Frontal cortex (tissue), 3 donors: ENCODE measurements at regions not wholly inside any gene's neighbourhood (a gene's known extent, or its start where the extent isn't known, plus 50 kb on each side); places are given as distances from the start of the nearest gene placed in this dataset.

ENCODE experiments used
- DNase-seq, 2 donors: peaks; one replicate each; pipeline ENCODE4 v3.0.0; 2012; ENCODE audit warnings: low spot score in 2 of 2
- FAIRE-seq: peaks from 2 replicates; lab custom pipeline; 2012; peaks lifted over from hg19 to GRCh38; lab: Jason Lieb, UNC
- donor health status: control.
- donor health status: control.
- donor health status: control.

- FAIRE-seq (no peak), DNase-seq (no peak)
Observed at GRCh38 chr9:103714992-103715391, 379.1 kb upstream of the SMC2 start.

GRCh38 chr9:103721056-103721455 is 373.1 kb upstream of the SMC2 start:
- DNase-seq (no peak), FAIRE-seq (no peak)

- FAIRE-seq, result no peak
- DNase-seq, result no peak
Observed at GRCh38 chr9:103730866-103731265, 363.2 kb upstream of the SMC2 start.

- DNase-seq (no peak), FAIRE-seq (no peak)
Observed at GRCh38 chr9:103731541-103731940, 362.6 kb upstream of the SMC2 start.

GRCh38 chr9:103734471-103734870 is 359.6 kb upstream of the SMC2 start:
- DNase-seq (no peak), FAIRE-seq (no peak)

- DNase-seq, result no peak
- FAIRE-seq, result no peak
Observed at GRCh38 chr9:103755441-103755840, 338.7 kb upstream of the SMC2 start.

- no peak for FAIRE-seq
- no peak for DNase-seq
Observed at GRCh38 chr9:103755986-103756385, 338.1 kb upstream of the SMC2 start.

- no peak for DNase-seq
- no peak for FAIRE-seq
Observed at GRCh38 chr9:103757062-103757461, 337.0 kb upstream of the SMC2 start.

GRCh38 chr9:103761466-103761865 is 332.6 kb upstream of the SMC2 start:
- FAIRE-seq (no peak), DNase-seq (no peak)

- no peak for FAIRE-seq
- no peak for DNase-seq
Observed at GRCh38 chr9:103789686-103790085, 304.4 kb upstream of the SMC2 start.

- no peak for FAIRE-seq
- DNase-seq, result no peak
Observed at GRCh38 chr9:103798620-103799019, 295.5 kb upstream of the SMC2 start.

- no peak for FAIRE-seq
- no peak for DNase-seq
Observed at GRCh38 chr9:103799959-103800358, 294.1 kb upstream of the SMC2 start.

GRCh38 chr9:103802068-103802467 is 292.0 kb upstream of the SMC2 start:
- FAIRE-seq, result no peak

GRCh38 chr9:103803245-103803644 is 290.9 kb upstream of the SMC2 start:
- DNase-seq (no peak), FAIRE-seq (no peak)

More at GRCh38 chr9:103802068-103802467, 292.0 kb upstream of the SMC2 start:
- DNase-seq, result no peak

- no peak for FAIRE-seq
- no peak for DNase-seq
Observed at GRCh38 chr9:103804077-103804735, 289.9 kb upstream of the SMC2 start.

- DNase-seq (no peak), FAIRE-seq (no peak)
Observed at GRCh38 chr9:103809745-103810144, 284.4 kb upstream of the SMC2 start.

GRCh38 chr9:103811462-103811861 is 282.6 kb upstream of the SMC2 start:
- FAIRE-seq (no peak), DNase-seq (no peak)

- FAIRE-seq (no peak), DNase-seq (no peak)
Observed at GRCh38 chr9:103816146-103816545, 278.0 kb upstream of the SMC2 start.

- FAIRE-seq (no peak), DNase-seq (no peak)
Observed at GRCh38 chr9:103819936-103820335, 274.2 kb upstream of the SMC2 start.

- no peak for FAIRE-seq
Observed at GRCh38 chr9:103821115-103821514, 273.0 kb upstream of the SMC2 start.

GRCh38 chr9:103837940-103838339 is 256.2 kb upstream of the SMC2 start:
- no peak for DNase-seq

More at GRCh38 chr9:103821115-103821514, 273.0 kb upstream of the SMC2 start:
- DNase-seq, result no peak

GRCh38 chr9:103839197-103839596 is 254.9 kb upstream of the SMC2 start:
- DNase-seq (no peak), FAIRE-seq (no peak)

More at GRCh38 chr9:103837940-103838339, 256.2 kb upstream of the SMC2 start:
- FAIRE-seq, result no peak
